ENCODE measurements at regions not wholly inside any gene's neighbourhood (a gene's known extent, or its start where the extent isn't known, plus 50 kb on each side); places are given as distances from the start of the nearest gene placed in this dataset.

DNA sequence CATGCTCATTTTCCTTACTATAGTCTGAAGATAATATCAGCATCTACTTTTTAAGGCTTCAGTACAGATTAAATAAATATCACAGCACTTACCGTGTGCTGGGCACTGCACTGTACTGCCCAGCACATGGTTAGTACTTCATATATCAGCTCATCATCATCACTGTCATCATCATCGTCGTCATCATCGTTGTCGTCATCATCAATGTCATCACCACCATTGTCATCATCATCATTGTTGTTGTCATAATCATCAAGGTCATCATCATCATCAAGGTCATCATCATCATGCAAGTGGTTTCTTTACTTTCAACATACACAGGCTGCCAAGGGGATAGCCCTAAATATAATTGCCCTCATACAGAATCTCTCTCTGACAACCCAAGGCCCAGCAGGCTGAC is 275.1 kb downstream of the ABCC12 start:
- H3K4me3 ChIP-seq = no peak overlapping the region
- no peak overlapping the region for H3K27ac ChIP-seq
- no peaks in the 10 kb centered on the region for H3K36me3 ChIP-seq
- ATAC-seq (ENCODE audit: low FRiP score in 2 of 2) (no peak), DNase-seq (no peak)
- no peaks in the 10 kb centered on the region for H3K27me3 ChIP-seq
- TF ChIP-seq EP300 (IDR thresholded peaks at IDR 0.05) (no peak), POLR2A (IDR thresholded peaks at IDR 0.05) (no peak), POLR2AphosphoS5 (IDR thresholded peaks at IDR 0.05) (no peak)
- TF ChIP-seq, protein P1, sequence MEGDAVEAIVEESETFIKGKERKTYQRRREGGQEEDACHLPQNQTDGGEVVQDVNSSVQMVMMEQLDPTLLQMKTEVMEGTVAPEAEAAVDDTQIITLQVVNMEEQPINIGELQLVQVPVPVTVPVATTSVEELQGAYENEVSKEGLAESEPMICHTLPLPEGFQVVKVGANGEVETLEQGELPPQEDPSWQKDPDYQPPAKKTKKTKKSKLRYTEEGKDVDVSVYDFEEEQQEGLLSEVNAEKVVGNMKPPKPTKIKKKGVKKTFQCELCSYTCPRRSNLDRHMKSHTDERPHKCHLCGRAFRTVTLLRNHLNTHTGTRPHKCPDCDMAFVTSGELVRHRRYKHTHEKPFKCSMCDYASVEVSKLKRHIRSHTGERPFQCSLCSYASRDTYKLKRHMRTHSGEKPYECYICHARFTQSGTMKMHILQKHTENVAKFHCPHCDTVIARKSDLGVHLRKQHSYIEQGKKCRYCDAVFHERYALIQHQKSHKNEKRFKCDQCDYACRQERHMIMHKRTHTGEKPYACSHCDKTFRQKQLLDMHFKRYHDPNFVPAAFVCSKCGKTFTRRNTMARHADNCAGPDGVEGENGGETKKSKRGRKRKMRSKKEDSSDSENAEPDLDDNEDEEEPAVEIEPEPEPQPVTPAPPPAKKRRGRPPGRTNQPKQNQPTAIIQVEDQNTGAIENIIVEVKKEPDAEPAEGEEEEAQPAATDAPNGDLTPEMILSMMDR (IDR thresholded peaks at IDR 0.05) = no peak
- no peaks in the 10 kb centered on the region for H3K9me3 ChIP-seq
- H3K4me1 ChIP-seq = no peaks in the 10 kb centered on the region
- 92 to 98% methylated on average over 5 of the region's 5 CpGs for WGBS, 2 donors

GRCh38 chr16:47877166-47877565 is 278.6 kb downstream of the ABCC12 start:
- Histone ChIP-seq H3K4me3 (no peak overlapping the region), H3K27ac (no peak overlapping the region), H3K9me3 (no peaks in the 10 kb centered on the region), H3K4me1 (no peaks in the 10 kb centered on the region), H3K36me3 (no peaks in the 10 kb centered on the region), H3K27me3 (no peaks in the 10 kb centered on the region)
- no peak for TF ChIP-seq POLR2AphosphoS5 (IDR thresholded peaks at IDR 0.05)
- TF ChIP-seq, protein P1 (IDR thresholded peaks at IDR 0.05) = no peak
- WGBS, 2 donors = 69 to 81% methylated on average over 3 of the region's 3 CpGs
- no peak for DNase-seq
- ATAC-seq (ENCODE audit: low FRiP score in 2 of 2) = no peak

DNA sequence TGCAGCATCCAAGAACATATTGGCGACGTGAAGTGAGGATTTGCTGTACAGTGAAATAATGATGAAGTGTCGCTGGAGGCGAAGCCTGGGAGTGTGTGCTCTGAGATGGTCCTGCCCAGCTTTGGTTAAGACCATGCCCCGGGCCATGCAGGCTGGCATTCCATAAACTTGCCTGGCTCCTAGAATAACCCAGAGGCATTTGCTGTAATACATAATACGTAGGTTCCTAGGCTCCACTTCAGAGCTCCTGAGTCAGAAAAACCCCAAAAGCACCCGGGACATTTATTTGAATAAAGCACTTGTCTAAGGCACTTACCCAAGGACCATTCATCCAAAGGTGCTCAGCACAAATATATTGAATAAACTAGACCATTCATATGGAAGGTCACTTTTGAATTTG is 279.3 kb downstream of the ABCC12 start:
- Histone ChIP-seq H3K9me3 (no peaks in the 10 kb centered on the region), H3K27me3 (no peaks in the 10 kb centered on the region), H3K27ac (no peak overlapping the region), H3K4me1 (no peaks in the 10 kb centered on the region), H3K4me3 (no peak overlapping the region), H3K36me3 (no peaks in the 10 kb centered on the region)
- DNase-seq = no peak
- peak in 1 of 2 donors; percentile 20 for ATAC-seq (ENCODE audit: low FRiP score in 2 of 2)
- 72 to 83% methylated on average over 7 of the region's 7 CpGs for WGBS, 2 donors
- no peak for TF ChIP-seq POLR2AphosphoS5 (IDR thresholded peaks at IDR 0.05)
- TF ChIP-seq EP300 (IDR thresholded peaks at IDR 0.05) = no peak
- TF ChIP-seq POLR2A (IDR thresholded peaks at IDR 0.05) = no peak
- TF ChIP-seq, protein P1 (IDR thresholded peaks at IDR 0.05) = no peak

GRCh38 chr16:47873434-47873833 is 282.4 kb downstream of the ABCC12 start:
- no peak for ATAC-seq (ENCODE audit: low FRiP score in 2 of 2)
- 93 to 94% methylated on average over 5 of the region's 5 CpGs for WGBS, 2 donors
- Histone ChIP-seq H3K4me1 (no peaks in the 10 kb centered on the region), H3K27me3 (no peaks in the 10 kb centered on the region), H3K27ac (no peak overlapping the region), H3K4me3 (no peak overlapping the region), H3K36me3 (no peaks in the 10 kb centered on the region), H3K9me3 (no peaks in the 10 kb centered on the region)
- DNase-seq = no peak
- TF ChIP-seq, protein P1 (IDR thresholded peaks at IDR 0.05) = no peak
- TF ChIP-seq POLR2AphosphoS5 (IDR thresholded peaks at IDR 0.05) = no peak
- no peak for TF ChIP-seq POLR2A (IDR thresholded peaks at IDR 0.05)
- no peak for TF ChIP-seq EP300 (IDR thresholded peaks at IDR 0.05)

GRCh38 chr16:47872225-47872624 is 283.6 kb downstream of the ABCC12 start:
- H3K4me1 ChIP-seq = no peaks in the 10 kb centered on the region
- TF ChIP-seq, protein P1 (IDR thresholded peaks at IDR 0.05) = no peak
- TF ChIP-seq POLR2AphosphoS5 (IDR thresholded peaks at IDR 0.05) = no peak
- no peak for TF ChIP-seq POLR2A (IDR thresholded peaks at IDR 0.05)
- TF ChIP-seq EP300 (IDR thresholded peaks at IDR 0.05) = no peak
- H3K4me3 ChIP-seq = no peak overlapping the region
- no peaks in the 10 kb centered on the region for H3K36me3 ChIP-seq
- DNase-seq (no peak), ATAC-seq (ENCODE audit: low FRiP score in 2 of 2) (no peak)
- no peak overlapping the region for H3K27ac ChIP-seq
- no peaks in the 10 kb centered on the region for H3K27me3 ChIP-seq
- no peaks in the 10 kb centered on the region for H3K9me3 ChIP-seq
- WGBS, 2 donors = 73 to 80% methylated on average over 3 of the region's 3 CpGs
